ENCODE measurements at regions not wholly inside any gene's neighbourhood (a gene's known extent, or its start where the extent isn't known, plus 50 kb on each side); places are given as distances from the start of the nearest gene placed in this dataset.
"Not testable (repeated sequence)": the region's sequence is repeated elsewhere in the genome, so short reads cannot be mapped to it uniquely, and the experiment has no call there.

DNA sequence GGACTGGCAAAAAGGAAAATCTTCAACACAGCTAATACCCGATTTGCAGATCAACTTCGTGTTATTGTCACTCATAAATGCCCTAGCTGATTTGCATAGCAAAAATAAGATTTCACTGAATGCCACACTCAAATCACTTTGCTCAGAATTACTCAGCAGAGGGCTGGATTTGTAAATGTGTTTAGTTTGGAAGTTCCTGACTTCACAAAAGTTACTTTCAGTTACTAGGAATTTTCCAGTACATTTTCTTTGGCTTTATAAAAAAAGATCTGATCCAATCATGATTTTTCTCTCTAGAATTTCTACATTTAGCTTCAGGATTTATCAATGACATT is 433.3 kb upstream of the ID2 start:
- in situ Hi-C loops (cut with MboI; ENCODE audit: low sequenced_read_pairs) = no loop called here

GRCh38 chr2:8249141-8249540 is 432.7 kb upstream of the ID2 start:
- in situ Hi-C loops (cut with MboI; ENCODE audit: low sequenced_read_pairs) = no loop called here

GRCh38 chr2:8249769-8250168 is 432.1 kb upstream of the ID2 start:
- in situ Hi-C loops (cut with MboI; ENCODE audit: low sequenced_read_pairs) = no loop called here

GRCh38 chr2:8250290-8250689 is 431.6 kb upstream of the ID2 start:
- in situ Hi-C loops (cut with MboI; ENCODE audit: low sequenced_read_pairs) = not testable (repeated sequence)

DNA sequence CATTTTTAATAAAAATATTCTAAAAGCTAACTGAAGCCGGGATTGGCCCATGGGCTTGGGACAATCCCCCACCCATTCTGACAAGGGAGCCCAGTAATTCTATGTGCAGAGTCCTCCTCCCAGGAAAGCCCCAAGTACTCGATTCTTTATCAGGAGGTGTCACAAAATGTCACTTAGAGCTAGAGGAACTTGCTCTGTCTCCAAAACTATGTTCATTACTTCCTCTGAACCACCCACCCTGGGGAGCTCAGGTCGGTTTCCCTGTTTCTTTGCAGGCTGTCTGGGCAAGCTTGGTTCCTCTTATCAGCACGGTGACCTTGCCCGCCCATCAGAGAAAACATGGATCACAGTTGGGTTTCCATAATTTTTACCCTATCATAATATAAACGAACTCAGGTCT is 430.6 kb upstream of the ID2 start:
- in situ Hi-C loops (cut with MboI; ENCODE audit: low sequenced_read_pairs) = no loop called here

DNA sequence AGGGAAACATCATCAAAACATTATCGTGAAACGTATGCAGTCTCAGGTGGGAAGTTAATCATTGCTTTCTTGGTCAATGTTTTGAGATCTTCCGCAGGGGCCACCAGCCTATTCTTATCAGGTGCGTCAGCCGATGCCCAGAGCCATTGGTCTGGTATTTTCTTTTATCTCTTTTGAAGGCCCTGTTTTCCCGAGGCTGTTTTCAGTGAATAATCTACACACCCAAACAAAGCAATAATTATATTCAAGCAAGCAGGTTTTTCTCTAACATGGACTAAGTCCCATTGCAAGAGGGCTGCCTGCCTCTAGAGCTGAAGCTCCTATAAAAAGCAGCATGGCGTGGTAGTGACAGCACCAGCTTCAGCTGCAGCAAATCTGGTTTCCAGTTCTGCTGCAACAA is 430.0 kb upstream of the ID2 start:
- in situ Hi-C loops (cut with MboI; ENCODE audit: low sequenced_read_pairs) = no loop called here

GRCh38 chr2:8252997-8253694 is 428.7 kb upstream of the ID2 start:
- in situ Hi-C loops (cut with MboI; ENCODE audit: low sequenced_read_pairs) = no loop called here

DNA sequence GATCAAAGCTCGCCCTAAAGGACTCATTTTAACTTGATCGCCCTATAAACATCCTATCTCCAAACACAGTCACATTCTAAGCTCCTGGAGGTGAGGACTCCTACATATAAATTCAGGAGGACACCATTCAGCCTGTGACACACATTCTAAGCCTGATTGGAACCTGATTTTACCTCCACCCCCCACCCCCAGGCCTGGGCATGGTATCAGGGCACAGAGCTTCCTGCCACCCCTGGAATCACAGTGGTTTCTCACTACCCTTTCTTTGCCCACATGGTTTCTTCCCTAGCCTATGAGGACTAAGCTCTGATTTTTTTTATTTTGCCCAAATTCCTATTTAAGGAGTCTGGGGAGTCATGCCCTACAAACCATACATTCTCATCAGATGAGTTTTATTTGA is 428.1 kb upstream of the ID2 start:
- in situ Hi-C loops (cut with MboI; ENCODE audit: low sequenced_read_pairs) = no loop called here

GRCh38 chr2:8254214-8254613 is 427.6 kb upstream of the ID2 start:
- in situ Hi-C loops (cut with MboI; ENCODE audit: low sequenced_read_pairs) = not testable (repeated sequence)

DNA sequence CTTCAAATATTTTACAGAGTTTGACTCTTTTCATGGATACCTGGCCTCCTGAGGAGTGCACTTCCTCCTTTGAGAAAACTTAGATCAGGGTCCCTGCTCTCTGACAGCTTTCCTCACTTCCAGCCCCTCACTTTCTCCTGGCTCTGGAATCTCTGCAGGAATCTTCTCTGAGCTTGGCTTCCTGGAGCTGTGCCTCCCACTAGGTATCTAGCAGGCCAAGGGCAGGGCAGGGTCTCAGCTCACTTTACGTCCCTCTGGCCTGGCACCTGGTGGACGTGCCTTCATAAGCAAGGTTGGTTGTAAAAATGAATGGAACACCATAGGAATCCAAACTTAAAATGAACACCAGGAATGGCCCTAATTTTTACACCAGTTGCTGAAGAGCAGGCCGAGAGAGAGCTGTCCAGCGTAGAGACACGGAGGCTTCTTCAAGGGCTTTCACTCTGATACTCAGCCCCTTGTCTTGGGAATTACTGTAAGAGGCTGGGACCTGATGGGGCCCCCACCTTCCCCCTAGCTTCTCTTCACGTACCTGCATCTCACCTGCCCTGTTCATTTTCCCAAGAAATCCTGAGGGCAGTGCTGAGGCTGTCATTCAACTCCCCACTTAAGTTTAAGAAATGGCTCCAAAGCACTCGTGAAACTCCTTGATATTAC is 426.9 kb upstream of the ID2 start:
- in situ Hi-C loops (cut with MboI; ENCODE audit: low sequenced_read_pairs) = no loop called here

GRCh38 chr2:8255448-8255800 is 426.4 kb upstream of the ID2 start:
- in situ Hi-C loops (cut with MboI; ENCODE audit: low sequenced_read_pairs) = no loop called here

- in situ Hi-C loops (cut with MboI; ENCODE audit: low sequenced_read_pairs) = no loop called here
Measured at GRCh38 chr2:8256905-8257304, 425.0 kb upstream of the ID2 start.

DNA sequence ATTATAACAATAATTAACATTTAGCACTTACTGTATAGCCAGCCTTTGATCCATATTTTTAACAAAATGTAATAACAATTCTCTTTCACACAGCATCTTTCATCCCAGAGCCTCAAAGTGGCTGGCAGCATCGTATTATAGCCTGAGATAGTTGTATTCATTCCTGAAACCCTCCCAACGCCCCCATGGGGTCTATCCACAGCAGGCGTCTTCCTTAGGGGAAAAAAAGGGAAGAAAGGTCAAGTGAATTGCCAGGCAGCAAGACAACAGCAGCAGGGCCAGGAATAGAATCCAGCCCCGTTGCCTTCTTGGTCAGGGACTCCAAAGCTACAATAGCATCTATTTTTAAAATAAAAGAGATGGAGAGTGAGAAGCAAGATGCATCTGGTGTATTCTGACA is 424.4 kb upstream of the ID2 start:
- in situ Hi-C loops (cut with MboI; ENCODE audit: low sequenced_read_pairs) = no loop called here

- in situ Hi-C loops (cut with MboI; ENCODE audit: low sequenced_read_pairs) = no loop called here
Measured at GRCh38 chr2:8258406-8258805, 423.4 kb upstream of the ID2 start.

DNA sequence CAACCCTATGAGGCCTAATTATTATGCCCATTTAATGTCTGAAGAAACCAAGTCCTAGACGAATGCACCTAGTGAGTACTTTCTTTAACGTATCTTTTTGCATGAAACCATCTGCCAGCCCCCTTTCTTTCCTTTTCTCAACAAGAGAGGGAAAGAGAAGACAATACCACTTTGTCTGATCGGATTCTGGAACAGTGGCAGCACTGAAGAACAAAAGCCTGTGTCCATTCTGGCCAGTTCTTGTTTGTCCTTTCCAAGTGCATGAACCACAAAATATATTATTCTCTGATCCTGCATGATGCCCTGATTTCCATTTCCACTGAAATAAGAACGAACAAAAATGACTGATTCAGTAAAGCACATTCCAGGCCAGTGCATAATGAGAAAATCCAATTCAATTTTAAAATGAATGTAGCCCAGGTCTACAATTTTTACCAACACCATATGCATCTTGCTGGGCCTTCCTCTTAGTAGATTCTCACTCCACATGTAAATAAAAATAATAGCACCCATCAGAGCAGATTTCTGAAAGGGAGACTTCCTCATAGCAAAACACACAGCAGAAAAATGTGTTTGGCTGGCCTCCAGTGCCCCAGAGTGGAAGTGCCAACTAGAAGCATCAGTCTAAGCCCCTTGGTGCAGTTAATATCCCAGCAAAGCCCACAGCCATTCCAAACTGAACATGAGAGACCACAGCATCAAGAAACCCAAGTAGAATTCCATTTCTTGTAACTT is 422.6 kb upstream of the ID2 start:
- in situ Hi-C loops (cut with MboI; ENCODE audit: low sequenced_read_pairs) = no loop called here

DNA sequence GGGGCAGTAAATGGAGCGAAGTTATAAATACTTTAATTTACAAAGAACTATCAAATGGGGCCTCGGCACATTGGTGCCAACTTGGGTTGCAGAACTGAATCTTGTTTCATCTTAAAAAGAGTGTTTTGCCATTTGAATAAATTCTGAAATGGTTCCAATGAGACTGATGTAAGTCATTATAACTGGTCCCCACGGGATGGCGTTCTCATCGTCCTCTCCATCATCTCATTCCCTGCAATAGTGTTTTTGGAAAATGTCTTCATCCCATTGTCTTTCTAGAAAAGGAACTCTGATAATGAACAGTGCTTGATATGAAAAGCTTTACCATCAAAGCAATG is 422.0 kb upstream of the ID2 start:
- in situ Hi-C loops (cut with MboI; ENCODE audit: low sequenced_read_pairs) = no loop called here

DNA sequence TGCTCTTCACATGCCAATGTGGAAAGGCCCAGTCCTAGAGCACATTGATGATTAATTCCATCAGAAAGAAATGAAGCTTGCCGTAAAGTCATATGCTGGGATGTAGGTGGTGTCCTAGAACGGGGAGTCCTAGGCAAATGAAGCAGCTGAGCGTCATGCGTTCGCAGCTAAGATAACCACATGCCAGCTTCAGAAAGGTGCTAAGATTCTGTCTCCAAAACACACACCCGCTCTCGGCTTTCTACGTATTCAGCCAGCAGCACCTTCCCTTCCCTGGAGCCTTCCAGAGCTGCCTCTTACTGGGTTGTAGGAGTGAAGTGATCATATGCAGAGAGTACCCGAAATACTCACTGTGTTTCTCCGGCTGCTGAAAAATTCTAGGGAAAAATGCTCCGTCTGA is 421.6 kb upstream of the ID2 start:
- in situ Hi-C loops (cut with MboI; ENCODE audit: low sequenced_read_pairs) = no loop called here

GRCh38 chr2:8263901-8264300 is 418.0 kb upstream of the ID2 start:
- in situ Hi-C loops (cut with MboI; ENCODE audit: low sequenced_read_pairs) = no loop called here

GRCh38 chr2:8264981-8265380 is 416.9 kb upstream of the ID2 start:
- in situ Hi-C loops (cut with MboI; ENCODE audit: low sequenced_read_pairs) = no loop called here

GRCh38 chr2:8265476-8266226 is 416.2 kb upstream of the ID2 start:
- in situ Hi-C loops (cut with MboI; ENCODE audit: low sequenced_read_pairs) = no loop called here

DNA sequence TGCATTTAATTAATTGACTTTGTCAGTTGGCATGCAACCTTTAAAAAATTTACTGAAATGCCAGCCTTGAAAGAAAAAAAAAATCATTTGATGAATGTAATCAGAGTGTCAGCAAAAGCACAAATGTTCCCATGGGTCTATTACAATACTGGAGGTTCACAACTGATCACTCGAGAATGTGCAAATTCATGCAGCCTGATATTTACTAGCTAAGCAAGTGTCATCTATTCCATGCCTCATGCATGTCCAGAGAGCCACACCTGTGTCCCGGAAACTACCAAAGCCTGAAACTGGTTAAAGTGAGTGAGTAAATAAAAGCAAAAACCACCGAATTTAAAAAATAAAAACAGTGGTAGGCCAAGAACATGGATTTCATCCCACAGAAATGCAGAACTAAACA is 415.3 kb upstream of the ID2 start:
- in situ Hi-C loops (cut with MboI; ENCODE audit: low sequenced_read_pairs) = no loop called here

DNA sequence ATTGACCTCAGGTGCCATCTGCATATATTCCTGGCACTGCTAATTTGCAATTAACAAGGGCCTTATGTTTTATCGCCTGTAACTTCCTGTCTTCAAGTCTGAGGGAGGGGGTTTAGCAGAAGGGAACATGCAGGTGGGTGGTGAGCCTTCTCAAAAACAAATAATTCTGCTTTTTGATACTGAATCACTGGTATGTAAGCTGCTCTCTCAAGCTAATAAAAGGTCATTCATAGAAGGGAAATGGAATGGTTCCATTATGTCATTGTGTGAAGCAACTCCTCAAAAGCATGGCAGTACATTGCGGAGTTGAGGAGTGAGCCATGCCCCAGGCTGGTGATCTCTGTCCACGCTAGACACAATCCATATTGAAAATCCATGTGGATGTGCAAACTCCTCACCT is 414.8 kb upstream of the ID2 start:
- in situ Hi-C loops (cut with MboI; ENCODE audit: low sequenced_read_pairs) = no loop called here

Data from HL-60/S4 treated with phorbol 12-myristate 13-acetate at 8.2 ng/mL for 4 days and 3 days (cell line).